MV-4-11 (cell line): ENCODE measurements at regions not wholly inside any gene's neighbourhood (a gene's known extent, or its start where the extent isn't known, plus 50 kb on each side); places are given as distances from the start of the nearest gene placed in this dataset.

Source experiments
- DNase-seq: peaks from one replicate; lab custom pipeline; 2025; lab: John Stamatoyannopoulos, UW

DNA sequence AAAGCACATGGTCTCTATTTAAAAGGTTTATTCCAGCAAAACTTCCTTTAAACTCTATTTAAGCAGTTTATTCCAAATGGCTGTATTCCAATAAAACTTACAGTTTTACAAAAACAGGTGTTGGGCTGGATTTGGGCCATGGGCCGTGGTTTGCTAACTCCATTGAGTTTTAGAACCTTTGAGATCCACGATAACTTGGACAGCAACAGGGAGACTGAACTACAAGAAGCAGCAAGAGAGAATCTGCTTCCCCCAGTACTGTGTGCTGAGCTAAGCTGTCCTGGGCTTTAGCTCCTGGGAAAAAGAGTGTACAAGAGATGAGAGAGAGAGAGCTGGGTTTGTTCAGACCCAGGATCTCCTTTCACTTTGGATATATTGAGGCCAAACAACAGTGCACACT is 204.0 kb upstream of the CELF2 start:
- no peak for DNase-seq

DNA sequence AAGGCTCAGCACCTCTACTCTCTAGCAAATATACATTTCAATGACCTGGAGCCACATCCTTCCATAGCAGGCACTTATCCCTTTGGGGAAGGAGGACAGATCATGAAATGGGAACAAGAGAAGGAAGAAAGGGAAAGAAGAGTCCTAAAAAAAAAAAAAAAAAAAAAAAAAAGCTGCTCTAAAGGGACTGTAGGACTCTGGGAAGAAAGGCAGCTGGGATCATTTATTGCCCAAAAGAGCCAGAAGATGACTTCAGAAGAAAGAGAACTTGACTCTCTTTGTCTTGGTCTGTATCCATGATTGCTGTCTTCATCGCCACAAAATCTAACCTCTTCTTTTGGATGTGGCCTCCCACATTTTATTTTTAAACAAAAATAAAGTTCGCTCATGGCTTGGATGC is 203.6 kb upstream of the CELF2 start:
- no peak for DNase-seq

DNA sequence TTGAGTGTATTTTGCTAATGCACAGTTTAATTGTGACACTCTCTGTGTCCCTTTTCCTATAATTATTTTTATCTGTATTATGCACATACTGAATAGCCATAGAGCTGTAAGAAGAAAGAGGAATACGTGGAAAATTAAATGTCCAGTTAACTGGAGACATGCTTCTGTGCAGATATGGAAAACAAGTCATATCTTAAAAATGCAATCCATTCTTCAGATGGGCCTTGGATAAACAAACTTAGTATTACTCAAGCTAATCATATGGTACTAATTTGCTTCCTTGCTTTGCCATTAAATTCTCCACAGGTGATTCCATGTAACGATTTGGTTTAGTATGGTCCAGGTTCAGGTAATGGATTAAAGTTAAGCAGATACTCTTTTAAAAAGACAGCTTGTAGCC is 201.2 kb upstream of the CELF2 start:
- DNase-seq = no peak

DNA sequence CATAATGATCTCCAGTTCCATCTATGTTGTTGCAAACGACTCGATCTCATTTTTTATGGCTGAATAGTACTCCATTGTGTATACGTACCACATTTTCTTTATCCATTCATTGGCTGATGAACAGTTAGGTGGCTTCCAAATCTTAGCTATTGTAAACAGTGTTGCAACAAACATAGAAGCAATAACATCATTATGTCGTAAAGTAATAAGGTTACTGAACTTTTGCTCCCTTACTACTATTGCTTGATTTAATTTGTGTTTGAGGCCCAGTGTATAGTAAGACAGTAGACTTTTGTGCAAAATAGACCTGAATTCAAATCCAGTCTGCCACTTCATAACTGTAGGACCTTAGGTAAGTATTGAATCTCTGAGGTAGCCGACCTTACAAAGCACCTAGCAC is 200.1 kb upstream of the CELF2 start:
- DNase-seq = no peak

DNA sequence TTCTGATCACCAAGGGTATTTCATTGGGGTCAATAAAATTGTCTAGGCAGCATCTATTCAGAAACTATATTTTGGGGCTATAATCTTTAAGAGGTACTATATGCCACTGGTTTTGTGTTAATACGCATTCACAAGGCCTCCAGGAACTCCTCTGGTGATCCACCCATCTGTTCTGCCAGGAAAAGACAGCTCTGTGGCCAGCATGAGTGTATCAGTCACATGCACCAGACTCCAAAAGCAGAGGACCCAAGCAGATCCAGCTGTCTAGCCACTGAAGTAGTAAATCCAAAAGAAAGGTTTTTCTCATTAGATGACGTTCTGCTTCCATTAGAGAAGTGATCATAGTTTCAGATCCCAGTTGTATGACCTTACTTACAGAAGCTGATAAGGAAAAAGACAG is 199.6 kb upstream of the CELF2 start:
- peak; percentile 77 for DNase-seq

DNA sequence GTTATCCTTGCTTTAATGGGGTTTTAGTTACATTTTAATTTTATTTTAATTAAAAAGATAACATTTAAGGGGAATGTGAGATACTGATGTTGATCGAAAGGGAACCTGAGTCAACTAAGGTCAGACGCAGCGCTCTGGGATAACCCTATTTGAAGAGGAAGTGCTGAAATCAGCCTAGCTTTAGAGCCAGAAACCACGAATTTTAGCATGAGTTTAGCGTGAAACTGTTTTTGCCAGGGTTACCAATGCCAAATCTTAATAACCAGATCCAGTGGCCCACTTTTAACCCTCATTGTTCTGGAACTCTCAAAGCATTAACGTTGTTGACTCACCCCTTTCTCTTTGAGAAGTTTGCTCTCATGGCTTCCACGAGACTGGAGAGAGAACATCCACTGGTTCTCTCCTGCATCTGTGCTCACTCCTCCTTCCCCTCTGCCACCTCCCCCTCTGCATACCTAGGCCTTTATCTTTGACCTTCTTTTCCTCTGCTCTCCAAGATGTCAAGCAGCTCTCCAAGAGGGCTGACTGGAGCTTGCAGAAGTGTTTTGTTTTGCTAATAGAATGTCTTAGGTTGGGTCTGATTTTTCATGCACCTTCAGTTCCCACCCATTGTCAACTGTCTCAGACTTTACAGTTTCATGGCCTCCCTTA is 198.3 kb upstream of the CELF2 start:
- peak; percentile 37 for DNase-seq

DNA sequence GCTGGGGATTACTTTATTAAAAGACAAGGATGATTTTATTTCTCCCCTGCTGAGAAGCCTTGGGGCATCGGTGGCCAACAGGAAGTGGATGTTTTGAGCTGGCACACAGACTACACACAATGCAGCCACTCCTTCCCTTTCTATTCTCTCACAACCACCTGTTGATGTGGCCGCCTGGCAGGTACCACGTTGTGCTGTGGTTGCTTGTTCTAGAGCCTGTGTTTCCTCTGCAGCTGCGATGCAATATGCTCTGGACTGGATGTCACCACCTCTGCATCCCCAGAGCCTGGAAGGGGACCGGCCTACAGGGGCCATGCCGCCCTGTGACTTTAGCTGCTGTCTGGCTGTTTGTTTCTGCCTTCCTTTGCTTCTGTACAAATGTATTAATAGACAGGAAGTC is 195.7 kb upstream of the CELF2 start:
- no peak for DNase-seq

DNA sequence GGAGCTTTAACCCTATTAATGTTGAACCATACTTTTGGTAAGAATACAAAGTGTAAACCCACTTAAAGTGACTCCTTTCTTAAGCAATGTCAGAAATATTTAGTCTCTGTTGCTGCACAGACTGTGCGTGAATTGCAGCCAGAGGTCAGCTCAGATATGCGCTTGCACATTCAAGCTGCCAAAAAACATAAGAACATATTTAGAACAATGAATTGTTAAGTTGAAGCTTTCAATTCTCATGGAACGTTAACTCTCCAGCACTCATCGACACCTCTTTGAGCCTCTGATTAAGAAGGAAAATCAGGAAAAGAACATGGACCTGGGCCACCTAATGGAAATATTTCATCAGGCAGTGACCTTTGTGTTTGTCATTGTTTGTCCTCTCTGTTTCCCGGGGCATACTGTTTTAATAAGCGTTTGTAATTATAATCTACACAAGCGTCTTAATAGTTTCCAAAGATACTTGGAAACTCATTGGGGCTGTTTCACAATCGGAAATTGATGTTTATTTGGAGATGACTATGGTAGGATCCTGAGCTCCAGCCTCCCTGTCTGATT is 193.0 kb upstream of the CELF2 start:
- no peak for DNase-seq

DNA sequence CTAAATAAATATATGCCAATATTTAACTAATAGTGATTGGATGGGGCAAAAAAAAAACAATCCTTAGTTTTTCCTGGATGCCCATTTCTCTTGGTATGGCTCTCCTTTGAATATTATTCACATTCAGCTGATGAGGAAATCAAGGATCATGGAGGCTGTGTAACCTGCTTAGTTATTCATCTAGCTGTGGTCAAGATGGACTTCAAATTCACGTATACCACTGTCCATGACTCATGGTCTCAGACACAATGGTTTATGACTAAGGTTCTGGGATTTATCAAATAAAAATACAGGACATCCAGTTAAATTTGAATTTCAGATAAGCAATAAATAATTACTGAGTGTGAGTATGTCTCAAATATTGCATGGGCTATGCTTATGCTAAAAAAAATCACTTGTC is 191.5 kb upstream of the CELF2 start:
- no peak for DNase-seq

DNA sequence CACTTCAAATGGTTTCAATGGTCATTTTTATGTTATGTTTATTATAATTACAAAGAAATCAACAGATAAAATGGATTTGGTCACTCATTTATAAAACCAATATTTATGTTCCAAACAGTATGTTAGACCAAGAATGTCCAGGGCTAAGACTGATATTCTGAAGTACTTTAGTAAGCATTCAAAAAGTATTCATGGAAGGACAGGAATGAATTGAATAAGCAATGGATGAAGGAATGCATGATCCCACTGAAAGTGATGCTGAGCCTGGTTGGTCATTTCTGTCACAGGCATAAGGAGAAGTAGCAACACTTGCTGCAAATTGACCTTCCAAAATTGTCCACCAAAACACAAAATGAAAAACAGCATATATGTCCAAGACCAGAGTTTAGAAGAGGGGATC is 189.0 kb upstream of the CELF2 start:
- no peak for DNase-seq

DNA sequence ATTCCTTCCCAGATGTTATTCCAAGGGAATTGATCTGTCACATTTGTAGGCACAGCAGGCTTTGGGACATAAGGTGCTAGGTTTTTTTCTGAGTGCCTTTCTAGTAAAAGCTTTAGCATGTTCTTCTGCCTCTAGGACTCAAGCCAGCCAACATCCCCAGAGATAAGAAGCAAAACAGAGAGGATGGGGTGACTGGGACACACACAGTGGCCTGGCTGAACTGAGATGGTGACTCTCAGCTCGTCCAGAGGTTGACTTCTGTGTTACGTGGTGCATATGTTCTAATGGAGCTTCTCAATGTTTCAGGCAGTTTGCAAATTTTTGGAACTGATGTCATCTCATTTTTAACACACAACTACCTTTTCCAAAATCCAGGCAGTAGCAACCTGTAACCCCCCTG is 188.1 kb upstream of the CELF2 start:
- DNase-seq = no peak

DNA sequence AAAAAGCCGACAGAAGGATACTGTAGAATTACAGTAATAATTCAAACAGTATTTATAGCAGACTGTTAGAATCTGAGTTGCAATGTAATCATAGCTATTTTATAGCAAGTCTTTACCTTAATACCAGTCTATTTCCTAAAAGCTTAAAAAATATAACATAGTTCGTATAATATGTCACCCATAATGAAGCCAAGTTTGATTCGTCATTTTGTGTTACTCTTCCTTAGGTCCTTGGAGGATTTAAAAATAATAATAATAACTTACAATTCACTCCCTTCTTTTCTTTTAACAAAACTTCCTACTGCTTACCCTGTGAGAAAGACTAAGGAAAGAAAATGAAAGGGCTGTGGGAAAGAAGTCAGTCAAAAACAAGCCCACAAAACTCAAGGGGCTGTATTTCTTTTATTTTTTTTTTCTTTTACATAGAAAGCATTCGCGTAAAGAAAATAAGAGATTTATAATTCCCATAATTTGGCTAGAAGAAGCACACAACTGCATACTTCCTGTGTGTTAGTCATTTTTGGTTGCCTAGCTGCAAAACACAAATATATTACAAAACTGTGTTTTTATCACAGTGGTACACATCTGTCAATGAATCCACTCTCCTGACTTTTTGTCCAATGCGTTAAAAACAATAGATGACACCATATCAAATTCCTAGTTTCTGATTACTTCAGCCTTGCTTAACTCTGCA is 187.2 kb upstream of the CELF2 start:
- no peak for DNase-seq

DNA sequence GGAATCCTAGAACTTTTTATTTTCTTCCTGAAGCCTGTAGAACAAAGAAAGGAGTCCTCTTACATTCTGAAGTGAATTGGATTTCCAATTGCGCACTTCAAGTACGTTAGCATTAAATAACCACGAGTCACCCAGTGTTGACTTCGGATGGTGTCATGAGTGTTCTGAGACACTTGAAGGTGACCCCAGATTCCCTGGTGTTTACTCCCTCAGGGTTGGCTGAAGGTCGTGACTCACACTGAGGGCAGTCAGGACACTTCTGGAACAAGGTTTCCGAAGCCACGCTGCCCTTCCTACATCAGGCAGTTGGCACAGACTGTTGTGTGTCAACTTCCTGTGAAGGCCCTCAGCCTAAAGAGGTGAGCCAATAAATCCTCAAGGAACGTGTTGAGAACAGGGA is 186.6 kb upstream of the CELF2 start:
- DNase-seq = no peak

DNA sequence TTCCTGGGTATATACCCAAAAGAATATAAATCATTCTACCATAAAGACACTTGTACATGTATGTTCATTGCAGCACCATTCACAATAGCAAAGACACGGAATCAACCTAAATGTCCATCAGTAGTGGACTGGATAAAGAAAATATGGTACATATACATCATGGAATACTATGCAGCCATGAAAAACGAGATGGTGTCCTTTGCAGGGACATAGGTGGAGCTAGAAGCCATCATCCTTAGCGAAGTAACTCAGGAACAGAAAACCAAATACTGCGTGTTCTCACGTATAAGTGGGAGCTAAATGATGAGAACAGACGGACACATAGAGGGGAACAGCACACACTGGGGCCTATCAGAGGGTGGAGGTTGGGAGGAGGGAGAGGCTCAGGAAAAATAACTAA is 183.7 kb upstream of the CELF2 start:
- no peak for DNase-seq

DNA sequence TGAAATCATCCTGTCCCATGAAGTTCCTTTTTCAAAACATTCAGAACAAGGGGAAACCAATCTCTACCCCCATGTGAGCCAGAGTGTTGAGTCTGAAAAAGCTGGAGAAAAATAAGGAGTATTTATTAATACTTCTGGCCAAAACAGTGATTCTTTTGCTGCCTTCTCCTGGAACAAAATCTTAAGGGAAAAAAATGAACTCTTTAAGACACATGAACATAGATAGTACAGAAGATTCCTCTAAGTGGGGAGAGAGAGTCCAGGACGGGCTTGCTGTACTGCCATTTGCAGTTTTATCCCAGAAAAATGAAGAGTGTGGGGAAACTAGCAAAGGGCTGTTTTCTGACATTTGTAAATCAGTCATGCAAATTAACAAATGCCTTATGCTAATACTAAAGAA is 173.4 kb upstream of the CELF2 start:
- no peak for DNase-seq

DNA sequence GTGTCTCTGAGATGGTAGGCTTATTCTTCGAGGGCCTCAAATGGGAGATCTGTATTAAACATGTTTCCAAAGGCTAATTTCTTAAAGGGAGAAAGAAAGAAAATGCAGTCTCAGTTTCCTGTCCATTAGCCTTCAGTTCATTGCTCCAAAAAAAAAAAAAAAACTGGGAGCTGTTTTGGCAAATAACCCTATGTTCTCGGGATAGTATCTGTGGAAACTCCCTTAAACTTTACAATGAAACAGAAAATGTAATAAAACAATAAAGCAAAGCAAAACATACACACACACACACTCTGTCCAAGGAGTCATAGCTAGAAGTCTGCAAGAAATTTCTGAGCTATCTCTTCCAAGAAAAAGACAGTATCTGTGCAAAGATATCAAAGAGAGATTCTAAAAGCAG is 172.5 kb upstream of the CELF2 start:
- no peak for DNase-seq

DNA sequence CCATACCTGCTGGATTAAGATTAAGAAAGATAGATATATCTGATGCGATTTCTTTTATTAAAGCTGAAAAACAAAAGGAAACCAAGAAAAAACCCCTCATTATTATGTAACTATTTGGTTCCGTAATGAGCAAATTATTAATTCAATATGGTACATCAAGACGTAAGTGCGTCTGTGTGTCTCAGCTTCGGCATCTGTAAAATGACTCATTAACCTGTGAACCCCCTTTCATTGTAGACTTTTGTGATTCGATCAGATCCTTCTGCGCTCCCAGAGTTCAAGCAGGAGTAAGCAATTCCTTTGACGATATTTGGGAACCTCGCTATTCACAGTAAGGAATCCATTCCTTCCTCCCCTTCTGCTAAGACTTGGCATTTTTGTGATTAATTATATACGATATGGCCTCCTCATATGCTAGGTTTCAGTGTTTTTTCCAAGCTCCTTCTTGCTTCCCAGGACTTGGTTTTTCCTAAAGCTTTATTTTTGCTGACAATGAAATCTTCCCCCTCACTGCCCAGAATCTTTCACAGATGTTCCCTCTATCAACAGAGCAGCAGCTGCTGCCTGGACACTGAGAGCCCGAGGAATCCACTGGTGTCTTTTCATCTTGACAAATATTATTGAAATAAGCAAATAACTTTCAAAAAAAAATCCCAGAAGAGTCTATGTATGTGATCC is 171.7 kb upstream of the CELF2 start:
- no peak for DNase-seq

DNA sequence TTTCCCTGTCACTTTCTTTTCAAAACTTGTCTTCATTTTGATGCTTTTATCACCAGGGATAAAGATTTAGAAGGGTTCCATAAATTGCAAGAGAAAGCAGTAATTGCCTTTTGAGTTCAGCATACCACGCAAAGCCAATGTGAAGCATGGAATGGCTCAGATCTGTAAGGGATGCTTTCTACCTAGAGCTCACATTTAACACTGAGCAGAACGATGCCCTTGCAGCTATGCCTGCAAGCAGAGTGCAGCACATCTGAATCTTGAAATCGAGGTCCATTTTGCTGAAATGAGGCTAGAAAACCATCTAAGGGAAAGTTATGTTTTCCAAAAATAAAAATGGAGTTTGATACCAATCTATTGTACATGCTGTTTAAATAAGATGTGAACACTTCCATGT is 171.2 kb upstream of the CELF2 start:
- DNase-seq = no peak

DNA sequence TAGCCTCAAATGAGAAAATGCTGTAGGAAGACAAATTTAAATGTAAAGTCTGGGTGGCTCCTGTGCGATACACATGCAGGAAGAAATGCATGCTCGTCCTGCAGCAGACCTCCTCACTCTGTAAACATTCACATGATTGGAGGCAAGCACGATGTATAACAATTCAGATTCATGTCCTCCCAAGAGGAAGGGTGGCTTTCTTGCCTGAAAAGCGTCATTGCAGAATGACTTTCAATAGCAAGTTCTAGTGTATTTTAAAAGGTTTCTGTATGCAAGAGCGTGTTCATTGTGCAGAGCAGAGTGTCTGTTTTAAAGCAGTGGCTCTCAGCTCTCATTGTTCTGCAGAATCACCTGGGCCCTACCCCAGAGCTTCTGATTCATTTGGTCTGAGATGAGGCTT is 170.3 kb upstream of the CELF2 start:
- DNase-seq = no peak

DNA sequence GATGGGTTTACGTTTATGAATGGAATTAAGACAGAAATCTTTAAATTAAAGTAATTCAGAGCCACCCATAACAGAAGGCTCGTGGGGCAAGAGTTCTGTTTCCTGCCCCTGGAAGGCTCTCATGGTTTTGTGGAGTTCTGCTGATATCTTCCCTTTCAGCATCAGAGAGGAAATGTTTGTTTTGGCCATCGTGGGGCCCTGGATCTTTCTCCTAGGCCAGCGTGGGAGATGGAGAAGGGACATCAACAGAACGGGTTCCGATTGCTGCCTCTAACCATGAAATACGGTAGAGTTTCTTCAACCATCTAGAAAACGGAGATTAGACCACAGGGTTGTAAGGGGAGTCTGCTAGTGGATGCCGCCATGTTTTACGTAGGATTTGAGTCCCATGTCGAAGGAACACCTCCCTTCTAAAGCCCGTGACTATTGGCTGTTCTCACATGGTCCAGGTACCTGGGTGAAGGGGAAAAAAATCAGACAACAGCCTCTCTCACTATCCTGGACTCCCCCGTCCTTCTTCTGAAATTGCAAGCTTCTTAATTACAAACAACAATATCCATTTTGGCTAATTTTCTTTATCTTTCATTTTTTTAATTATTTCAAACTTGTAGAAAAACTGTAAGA is 169.1 kb upstream of the CELF2 start:
- no peak for DNase-seq

DNA sequence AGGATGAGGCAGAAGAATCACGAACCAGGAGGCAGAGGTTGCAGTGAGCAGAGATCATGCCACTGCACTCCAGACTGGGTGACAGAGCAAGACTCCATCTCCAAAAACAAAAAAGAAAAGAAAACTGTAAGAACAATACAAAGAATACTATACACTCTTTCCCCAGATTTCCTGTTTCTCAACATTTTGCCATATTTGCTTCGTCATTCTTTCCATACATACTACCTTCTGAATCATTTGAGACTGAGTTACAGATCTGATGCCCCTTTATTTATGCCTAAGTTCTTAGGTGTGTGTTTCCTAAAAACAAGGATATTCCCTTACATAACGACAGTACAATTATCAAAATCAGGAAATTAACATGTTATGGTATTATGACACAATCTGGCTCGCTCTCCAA is 168.4 kb upstream of the CELF2 start:
- DNase-seq = no peak

DNA sequence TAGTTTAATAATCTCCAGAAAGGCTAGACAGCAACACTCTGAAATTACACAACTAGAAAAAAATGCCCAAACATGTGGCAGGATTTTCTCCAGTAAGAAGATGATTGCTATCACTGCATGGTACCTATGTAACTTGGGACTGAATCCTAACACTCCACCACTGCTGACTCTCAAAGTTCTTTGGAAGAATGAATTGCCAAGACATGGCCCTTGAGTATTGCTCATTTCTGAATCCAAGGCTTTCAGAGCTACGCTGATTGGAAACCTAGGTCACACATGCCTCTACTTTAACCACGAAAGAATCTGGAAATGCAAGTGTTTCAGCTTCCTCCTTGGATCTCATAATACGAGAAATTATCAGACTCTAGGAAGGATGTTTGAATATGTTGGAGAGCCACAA is 167.5 kb upstream of the CELF2 start:
- no peak for DNase-seq

DNA sequence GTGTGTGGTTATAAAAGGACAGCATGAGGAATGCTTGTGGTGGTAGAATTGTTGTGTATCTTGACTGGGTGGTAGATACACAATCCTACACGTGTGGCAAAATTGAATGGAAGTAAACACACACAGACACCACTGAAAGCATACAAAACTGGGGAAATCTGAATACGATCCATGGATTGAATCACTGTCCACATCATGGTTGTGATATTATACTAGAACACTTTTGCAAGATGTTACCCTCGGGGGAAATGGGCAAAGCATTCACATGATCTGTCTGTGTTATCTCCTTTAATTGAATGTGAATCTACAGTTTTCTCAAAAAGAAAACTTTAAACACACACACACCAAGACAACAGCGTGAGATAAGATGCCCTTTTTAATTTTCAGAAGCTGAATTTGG is 165.2 kb upstream of the CELF2 start:
- DNase-seq = no peak
